ENCODE measurements at regions not wholly inside any gene's neighbourhood (a gene's known extent, or its start where the extent isn't known, plus 50 kb on each side); places are given as distances from the start of the nearest gene placed in this dataset.

DNA sequence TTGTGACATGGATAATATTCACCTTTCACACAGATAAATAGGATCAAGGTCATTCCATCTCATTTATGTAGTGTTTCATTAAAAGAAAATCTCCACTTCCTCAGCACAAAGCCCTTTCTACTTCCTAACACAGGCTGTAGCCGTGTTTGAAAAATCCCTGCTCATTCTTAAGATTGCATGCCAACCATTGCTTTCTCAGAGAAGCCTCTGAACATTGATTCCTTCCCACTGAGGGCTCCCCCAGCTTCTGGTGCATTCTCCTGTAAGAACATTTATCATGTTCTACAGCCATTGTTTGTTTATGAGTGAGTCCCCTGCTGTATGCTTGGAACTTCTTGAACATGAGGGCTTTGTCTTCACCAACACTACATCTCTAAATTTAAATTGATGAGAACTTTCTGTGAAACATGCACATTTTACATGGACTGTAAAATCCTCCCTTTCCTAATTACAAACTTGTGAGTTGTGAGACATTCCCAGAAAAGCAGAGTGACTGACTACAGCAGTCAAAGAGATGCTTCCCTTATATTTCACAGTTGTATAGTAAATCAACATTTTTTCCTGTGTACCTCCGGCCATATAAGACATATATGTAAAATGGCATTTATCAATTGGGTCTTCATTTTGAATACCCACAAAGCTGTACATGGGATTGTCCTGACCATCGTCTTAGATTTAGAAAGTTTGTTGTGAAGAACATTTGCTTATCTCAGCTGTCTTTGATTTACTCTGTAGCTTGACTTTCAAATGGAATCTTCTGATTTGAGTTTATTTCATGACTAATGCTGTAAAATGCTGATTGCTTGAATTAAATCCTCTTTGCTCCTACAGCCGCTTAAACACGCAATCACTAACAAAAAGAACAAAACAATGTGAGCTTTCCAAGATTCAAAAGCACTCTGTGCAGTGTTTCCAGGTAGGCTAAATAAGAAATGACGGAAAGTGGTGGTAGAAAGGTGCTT is 600.5 kb upstream of the SLIT2 start:
- TF ChIP-seq, protein P1, sequence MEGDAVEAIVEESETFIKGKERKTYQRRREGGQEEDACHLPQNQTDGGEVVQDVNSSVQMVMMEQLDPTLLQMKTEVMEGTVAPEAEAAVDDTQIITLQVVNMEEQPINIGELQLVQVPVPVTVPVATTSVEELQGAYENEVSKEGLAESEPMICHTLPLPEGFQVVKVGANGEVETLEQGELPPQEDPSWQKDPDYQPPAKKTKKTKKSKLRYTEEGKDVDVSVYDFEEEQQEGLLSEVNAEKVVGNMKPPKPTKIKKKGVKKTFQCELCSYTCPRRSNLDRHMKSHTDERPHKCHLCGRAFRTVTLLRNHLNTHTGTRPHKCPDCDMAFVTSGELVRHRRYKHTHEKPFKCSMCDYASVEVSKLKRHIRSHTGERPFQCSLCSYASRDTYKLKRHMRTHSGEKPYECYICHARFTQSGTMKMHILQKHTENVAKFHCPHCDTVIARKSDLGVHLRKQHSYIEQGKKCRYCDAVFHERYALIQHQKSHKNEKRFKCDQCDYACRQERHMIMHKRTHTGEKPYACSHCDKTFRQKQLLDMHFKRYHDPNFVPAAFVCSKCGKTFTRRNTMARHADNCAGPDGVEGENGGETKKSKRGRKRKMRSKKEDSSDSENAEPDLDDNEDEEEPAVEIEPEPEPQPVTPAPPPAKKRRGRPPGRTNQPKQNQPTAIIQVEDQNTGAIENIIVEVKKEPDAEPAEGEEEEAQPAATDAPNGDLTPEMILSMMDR (IDR thresholded peaks at IDR 0.05), result no peak
- TF ChIP-seq POLR2A (IDR thresholded peaks at IDR 0.05), result no peak
- 77 to 78% methylated on average over 6 of the region's 6 CpGs for WGBS, 2 donors
- intact Hi-C loops (cut with DNase I; ENCODE audit: low total_unique reads), result no loop called here

DNA sequence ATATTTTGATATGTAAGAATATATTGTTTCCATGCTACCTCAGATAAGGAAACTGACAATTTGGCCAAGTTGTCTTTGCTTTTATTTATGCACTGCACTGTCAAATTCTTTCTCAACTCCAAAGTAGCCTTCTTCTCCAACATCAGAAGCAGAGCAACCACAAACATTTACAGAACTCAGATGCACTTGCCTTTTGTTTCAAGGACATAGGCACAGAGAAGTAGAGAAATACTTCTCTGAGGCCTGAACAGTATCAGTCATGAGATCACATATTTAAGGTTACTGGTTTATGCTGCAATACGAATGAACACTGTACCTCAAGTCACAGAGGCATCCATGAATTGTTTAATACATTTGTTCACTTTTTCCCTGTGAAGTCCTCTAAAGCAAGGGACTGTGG is 606.1 kb upstream of the SLIT2 start:
- intact Hi-C loops (cut with DNase I; ENCODE audit: low total_unique reads), result no loop called here
- no peaks in the 10 kb centered on the region for H3K9me3 ChIP-seq
- no peaks in the 10 kb centered on the region for H3K4me1 ChIP-seq
- H3K27ac ChIP-seq, result no peak overlapping the region
- H3K27me3 ChIP-seq, result no peaks in the 10 kb centered on the region
- WGBS, 2 donors, result 81 to 95% methylated on average over 1 of the region's 1 CpG
- DNase-seq, result no peak
- H3K4me3 ChIP-seq, result no peak overlapping the region
- no peaks in the 10 kb centered on the region for H3K36me3 ChIP-seq (ENCODE audit: low read depth, missing control alignments)
- TF ChIP-seq, protein P1 (IDR thresholded peaks at IDR 0.05), result no peak
- TF ChIP-seq POLR2A (IDR thresholded peaks at IDR 0.05), result no peak

More for the DNA sequence above, 600.5 kb upstream of the SLIT2 start:
- Histone ChIP-seq H3K27ac (no peak overlapping the region), H3K27me3 (no peaks in the 10 kb centered on the region), H3K4me1 (no peaks in the 10 kb centered on the region), H3K4me3 (no peak overlapping the region), H3K36me3 (ENCODE audit: low read depth, missing control alignments) (no peaks in the 10 kb centered on the region), H3K9me3 (no peaks in the 10 kb centered on the region)
- DNase-seq, result no peak

DNA sequence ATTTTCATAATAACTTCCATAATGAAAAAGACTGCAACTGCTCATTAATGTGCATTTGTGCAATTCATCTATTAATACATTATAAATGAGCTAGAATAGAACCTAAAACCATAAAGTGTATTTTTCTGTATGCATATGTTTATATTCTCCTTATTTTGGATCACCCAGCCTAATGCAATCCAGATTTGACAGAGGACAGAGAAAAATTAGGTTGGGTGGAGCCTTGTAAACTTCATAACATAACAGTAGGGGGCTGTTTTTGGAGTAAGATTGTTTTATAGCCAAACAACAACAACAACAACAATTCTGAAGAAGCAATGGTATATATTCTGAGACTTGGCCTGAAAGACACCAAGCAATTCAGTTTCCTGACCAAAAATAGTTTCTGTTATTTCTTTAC is 615.3 kb upstream of the SLIT2 start:
- H3K27ac ChIP-seq, result no peak overlapping the region
- no peak for DNase-seq
- H3K36me3 ChIP-seq (ENCODE audit: low read depth, missing control alignments), result no peaks in the 10 kb centered on the region
- no peak overlapping the region for H3K4me3 ChIP-seq
- H3K4me1 ChIP-seq, result no peaks in the 10 kb centered on the region
- intact Hi-C loops (cut with DNase I; ENCODE audit: low total_unique reads), result no loop called here
- no peaks in the 10 kb centered on the region for H3K9me3 ChIP-seq
- TF ChIP-seq, protein P1 (IDR thresholded peaks at IDR 0.05), result no peak
- TF ChIP-seq POLR2A (IDR thresholded peaks at IDR 0.05), result no peak
- H3K27me3 ChIP-seq, result no peaks in the 10 kb centered on the region

DNA sequence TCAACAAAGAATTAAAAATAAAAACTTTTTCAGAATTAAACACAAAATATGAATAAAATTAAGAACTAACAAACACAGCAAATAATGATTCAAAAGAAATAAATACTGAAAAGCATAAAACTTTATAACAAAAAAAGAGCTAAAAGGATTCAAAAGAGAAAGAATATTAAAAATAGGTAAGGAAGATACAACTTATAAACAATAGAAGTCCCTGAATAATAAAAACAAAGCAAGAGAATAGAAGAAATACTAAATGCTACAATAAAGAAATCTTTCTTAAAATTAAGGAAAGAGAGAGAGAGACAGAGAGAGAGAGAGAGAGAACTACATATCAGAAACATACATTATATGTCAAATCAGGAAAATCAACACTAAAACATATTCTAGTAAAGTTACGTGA is 619.9 kb upstream of the SLIT2 start:
- Histone ChIP-seq H3K4me1 (no peaks in the 10 kb centered on the region), H3K9me3 (no peaks in the 10 kb centered on the region), H3K36me3 (ENCODE audit: low read depth, missing control alignments) (no peaks in the 10 kb centered on the region), H3K27ac (no peak overlapping the region), H3K27me3 (no peaks in the 10 kb centered on the region), H3K4me3 (no peak overlapping the region)
- TF ChIP-seq, protein P1 (IDR thresholded peaks at IDR 0.05), result no peak
- no peak for TF ChIP-seq POLR2A (IDR thresholded peaks at IDR 0.05)
- intact Hi-C loops (cut with DNase I; ENCODE audit: low total_unique reads), result no loop called here
- no peak for DNase-seq
- 80 to 100% methylated on average over 1 of the region's 1 CpG for WGBS, 2 donors

DNA sequence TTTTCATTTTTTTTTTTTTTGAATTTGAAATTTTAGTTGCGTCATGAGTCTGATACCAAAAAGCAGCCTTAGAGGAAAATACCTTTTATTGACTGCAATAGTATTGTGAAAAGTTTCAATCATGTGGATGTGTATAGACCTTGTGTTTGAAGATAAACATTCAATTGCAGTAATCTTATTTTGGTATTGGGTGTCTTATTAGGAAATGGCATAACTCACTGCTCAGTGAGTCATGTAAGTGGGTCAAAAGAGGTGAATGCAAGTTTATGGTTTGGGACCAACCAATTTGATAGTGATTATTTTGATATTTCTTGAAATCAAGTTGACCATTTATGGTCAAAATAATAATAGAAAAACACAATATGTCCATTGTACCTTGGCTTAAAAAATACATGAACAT is 627.8 kb upstream of the SLIT2 start:
- DNase-seq, result no peak
- no peaks in the 10 kb centered on the region for H3K27me3 ChIP-seq
- no peaks in the 10 kb centered on the region for H3K4me1 ChIP-seq
- H3K9me3 ChIP-seq, result no peaks in the 10 kb centered on the region
- no peak for TF ChIP-seq POLR2A (IDR thresholded peaks at IDR 0.05)
- TF ChIP-seq, protein P1 (IDR thresholded peaks at IDR 0.05), result no peak
- no peaks in the 10 kb centered on the region for H3K36me3 ChIP-seq (ENCODE audit: low read depth, missing control alignments)
- no peak overlapping the region for H3K27ac ChIP-seq
- intact Hi-C loops (cut with DNase I; ENCODE audit: low total_unique reads), result no loop called here
- H3K4me3 ChIP-seq, result no peak overlapping the region
- 96 to 100% methylated on average over 1 of the region's 1 CpG for WGBS, 2 donors

Measured in testis (tissue), 2 donors.